ENCODE measurements at regions not wholly inside any gene's neighbourhood (a gene's known extent, or its start where the extent isn't known, plus 50 kb on each side); places are given as distances from the start of the nearest gene placed in this dataset.

DNA sequence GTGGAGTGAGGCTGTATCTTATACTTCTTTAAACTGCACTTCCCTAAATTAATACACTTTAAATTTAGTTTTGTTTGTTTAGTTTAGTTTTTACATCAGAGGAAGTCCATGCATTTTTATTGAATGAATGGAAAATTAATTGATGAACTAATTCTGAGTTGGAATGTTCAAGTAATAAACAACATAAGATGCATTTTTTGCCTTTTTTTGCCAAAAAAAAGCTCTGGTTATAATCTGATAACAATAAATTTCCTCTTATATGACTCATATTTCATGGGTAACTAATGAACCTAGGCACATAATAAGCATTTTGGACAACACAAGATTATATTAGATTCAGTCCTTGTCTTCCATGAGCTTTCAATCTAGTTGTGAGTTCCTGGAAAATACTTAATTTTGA is 323.1 kb downstream of the CENPW start:
- TF ChIP-seq POLR2AphosphoS5 (IDR thresholded peaks at IDR 0.05), result no peak
- TF ChIP-seq, protein P1, sequence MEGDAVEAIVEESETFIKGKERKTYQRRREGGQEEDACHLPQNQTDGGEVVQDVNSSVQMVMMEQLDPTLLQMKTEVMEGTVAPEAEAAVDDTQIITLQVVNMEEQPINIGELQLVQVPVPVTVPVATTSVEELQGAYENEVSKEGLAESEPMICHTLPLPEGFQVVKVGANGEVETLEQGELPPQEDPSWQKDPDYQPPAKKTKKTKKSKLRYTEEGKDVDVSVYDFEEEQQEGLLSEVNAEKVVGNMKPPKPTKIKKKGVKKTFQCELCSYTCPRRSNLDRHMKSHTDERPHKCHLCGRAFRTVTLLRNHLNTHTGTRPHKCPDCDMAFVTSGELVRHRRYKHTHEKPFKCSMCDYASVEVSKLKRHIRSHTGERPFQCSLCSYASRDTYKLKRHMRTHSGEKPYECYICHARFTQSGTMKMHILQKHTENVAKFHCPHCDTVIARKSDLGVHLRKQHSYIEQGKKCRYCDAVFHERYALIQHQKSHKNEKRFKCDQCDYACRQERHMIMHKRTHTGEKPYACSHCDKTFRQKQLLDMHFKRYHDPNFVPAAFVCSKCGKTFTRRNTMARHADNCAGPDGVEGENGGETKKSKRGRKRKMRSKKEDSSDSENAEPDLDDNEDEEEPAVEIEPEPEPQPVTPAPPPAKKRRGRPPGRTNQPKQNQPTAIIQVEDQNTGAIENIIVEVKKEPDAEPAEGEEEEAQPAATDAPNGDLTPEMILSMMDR (IDR thresholded peaks at IDR 0.05), result no peak
